Chondrocyte (in vitro differentiated cells): ENCODE measurements at regions not wholly inside any gene's neighbourhood (a gene's known extent, or its start where the extent isn't known, plus 50 kb on each side); places are given as distances from the start of the nearest gene placed in this dataset.

Experiments used
- DNase-seq: peaks from one replicate; pipeline ENCODE4 v3.0.0; 2021; ENCODE audit warnings: mixed read lengths, low spot score
- H3K27ac Mint-ChIP-seq: one replicate; pipeline ENCODE4 v1.8.0; 2021; ENCODE audit warnings: mild to moderate bottlenecking, moderate library complexity, mixed read lengths; ENCODE audit not compliant: unreplicated experiment
- H3K27me3 Mint-ChIP-seq: 2 replicates; pipeline ENCODE4 v1.8.0; 2021; ENCODE audit warnings: low read depth, mixed read lengths
- H3K36me3 Mint-ChIP-seq: 2 replicates; pipeline ENCODE4 v1.8.0; 2021; ENCODE audit warnings: low read depth, mixed read lengths
- H3K4me1 Mint-ChIP-seq: 2 replicates; pipeline ENCODE4 v1.8.0; 2021; ENCODE audit warnings: low read depth, mild to moderate bottlenecking, mixed read lengths
- H3K4me3 Mint-ChIP-seq: one replicate; pipeline ENCODE4 v1.8.0; 2021; ENCODE audit warnings: mild to moderate bottlenecking, moderate library complexity, mixed read lengths; ENCODE audit not compliant: unreplicated experiment
- H3K9me3 Mint-ChIP-seq: 2 replicates; pipeline ENCODE4 v1.8.0; 2021; ENCODE audit warnings: low read depth, mixed read lengths
- TF ChIP-seq, protein P1 (sequence below): fragments of 200-600 bp; sonication (generic); IDR thresholded peaks from 2 replicates; pipeline ENCODE4 v1.5.0; 2021; ENCODE audit warnings: antibody characterized with exemption, mild to moderate bottlenecking, moderate library complexity

DNA sequence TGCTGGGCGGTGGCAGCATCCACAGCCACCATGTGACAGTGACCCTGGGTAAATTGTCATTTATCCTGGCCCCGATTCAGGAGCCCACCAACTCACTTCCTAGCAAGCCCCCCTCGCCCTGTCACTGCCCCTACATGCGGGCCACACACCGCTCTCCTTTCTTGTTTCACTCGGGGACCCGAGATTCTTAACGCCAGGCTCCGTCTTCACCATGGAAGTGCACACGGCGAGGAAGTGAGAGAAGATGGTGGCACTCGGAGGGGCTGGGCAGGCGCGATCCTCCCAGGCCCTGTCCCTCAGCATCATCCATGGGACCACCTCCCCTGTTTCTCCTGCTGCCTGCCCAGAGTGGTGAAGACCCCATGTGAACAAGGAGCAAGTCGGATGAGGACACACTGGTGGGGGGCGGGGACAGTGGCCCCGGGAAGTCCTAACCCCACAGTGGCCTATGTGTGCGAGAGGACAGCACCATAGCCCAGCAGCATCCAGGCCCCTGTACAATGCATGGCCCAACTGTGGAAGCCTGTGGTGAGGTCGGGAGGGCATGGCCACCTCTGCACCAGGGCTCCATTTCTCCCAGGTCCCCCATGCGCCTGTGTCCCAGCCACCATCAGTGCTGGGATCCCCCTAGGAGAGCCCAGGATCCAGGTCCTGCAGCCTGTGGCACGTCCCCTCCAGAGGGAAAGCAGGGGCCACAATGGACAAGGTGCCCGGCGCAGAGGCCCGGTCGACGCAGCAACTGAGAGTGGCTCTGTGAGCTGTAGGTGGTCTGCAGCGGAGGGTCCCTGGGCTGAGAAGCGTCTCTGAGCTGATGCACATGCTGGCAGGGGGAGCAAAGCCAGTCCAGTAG is 262.8 kb downstream of the BRD1 start:
- Mint-ChIP-seq H3K4me1 (no peaks in the 10 kb centered on the region), H3K9me3 (no peaks in the 10 kb centered on the region), H3K36me3 (no peaks in the 10 kb centered on the region), H3K27ac (no peak overlapping the region), H3K4me3 (no peak overlapping the region), H3K27me3 (peaks cover 4% of the 10 kb centered on the region)
- TF ChIP-seq, protein P1, sequence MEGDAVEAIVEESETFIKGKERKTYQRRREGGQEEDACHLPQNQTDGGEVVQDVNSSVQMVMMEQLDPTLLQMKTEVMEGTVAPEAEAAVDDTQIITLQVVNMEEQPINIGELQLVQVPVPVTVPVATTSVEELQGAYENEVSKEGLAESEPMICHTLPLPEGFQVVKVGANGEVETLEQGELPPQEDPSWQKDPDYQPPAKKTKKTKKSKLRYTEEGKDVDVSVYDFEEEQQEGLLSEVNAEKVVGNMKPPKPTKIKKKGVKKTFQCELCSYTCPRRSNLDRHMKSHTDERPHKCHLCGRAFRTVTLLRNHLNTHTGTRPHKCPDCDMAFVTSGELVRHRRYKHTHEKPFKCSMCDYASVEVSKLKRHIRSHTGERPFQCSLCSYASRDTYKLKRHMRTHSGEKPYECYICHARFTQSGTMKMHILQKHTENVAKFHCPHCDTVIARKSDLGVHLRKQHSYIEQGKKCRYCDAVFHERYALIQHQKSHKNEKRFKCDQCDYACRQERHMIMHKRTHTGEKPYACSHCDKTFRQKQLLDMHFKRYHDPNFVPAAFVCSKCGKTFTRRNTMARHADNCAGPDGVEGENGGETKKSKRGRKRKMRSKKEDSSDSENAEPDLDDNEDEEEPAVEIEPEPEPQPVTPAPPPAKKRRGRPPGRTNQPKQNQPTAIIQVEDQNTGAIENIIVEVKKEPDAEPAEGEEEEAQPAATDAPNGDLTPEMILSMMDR: no peak
- peak; percentile 74 for DNase-seq

DNA sequence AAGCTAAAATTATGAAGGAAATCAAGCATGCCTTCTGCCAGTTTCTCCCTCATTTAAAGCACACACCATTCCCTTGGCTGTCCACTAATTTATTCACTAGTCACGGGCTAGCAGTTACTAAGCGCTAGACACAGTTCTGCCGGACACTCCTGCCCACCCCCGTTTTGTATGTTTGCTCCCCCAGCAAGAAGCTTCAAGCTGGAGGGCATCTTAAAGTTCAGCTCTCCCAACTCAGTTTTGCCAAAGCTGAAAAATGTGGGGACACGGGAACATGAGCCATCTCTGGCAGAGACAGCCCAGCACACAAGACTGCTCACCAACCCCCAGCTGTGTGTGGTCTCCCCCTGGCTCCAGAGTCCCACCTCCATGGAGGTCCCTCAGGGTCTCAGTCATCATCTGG is 263.6 kb downstream of the BRD1 start:
- TF ChIP-seq, protein P1: no peak
- Mint-ChIP-seq H3K4me1 (no peaks in the 10 kb centered on the region), H3K9me3 (no peaks in the 10 kb centered on the region), H3K36me3 (no peaks in the 10 kb centered on the region), H3K27me3 (peaks cover 4% of the 10 kb centered on the region), H3K4me3 (no peak overlapping the region), H3K27ac (no peak overlapping the region)
- DNase-seq: no peak

DNA sequence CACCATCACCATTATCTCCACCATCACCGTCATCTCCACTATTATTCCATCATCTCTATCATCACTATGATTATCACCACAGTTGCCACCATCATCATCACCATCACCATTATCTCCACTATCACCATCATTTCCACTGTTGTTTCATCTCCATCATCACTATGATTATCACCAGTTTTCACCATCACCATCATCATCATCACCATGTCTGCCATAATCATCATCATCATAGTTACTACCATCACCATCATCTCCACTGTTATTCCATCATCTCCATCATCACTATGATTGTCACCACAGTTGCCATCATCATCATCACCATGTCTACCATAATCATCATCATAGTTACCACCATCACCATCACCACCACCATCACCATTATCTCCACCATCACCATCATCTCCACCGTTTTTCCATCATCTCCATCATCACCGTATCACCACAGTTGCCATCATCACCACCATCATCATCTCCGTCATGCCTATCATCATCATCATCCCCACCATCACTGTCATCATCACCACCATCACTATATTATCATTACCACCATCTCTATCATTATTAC is 264.9 kb downstream of the BRD1 start:
- TF ChIP-seq, protein P1: no peak
- H3K36me3 Mint-ChIP-seq: no peaks in the 10 kb centered on the region

DNA sequence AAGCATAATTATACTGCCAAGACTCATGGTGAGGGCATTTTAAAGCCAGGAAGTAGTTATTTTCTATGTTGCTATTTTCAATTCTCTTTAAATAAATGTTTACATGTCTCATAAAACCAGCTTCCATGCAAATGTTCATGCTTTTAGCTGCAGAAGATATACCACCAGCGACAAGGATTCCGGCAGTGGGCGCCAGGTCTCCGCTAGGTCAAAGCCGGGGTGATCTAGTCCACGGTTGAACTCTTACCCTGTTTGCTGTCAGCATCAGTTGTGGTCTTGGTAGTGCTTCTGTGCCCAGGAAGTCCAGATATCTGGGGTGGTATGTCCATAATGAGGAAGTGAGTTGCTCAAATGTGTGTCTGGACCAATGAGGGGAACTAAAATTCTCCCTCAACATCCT is 265.7 kb downstream of the BRD1 start:
- no peak for DNase-seq
- peaks cover 8% of the 10 kb centered on the region for H3K9me3 Mint-ChIP-seq
- H3K36me3 Mint-ChIP-seq: no peaks in the 10 kb centered on the region
- no peak overlapping the region for H3K4me3 Mint-ChIP-seq
- no peak overlapping the region for H3K27ac Mint-ChIP-seq
- no peaks in the 10 kb centered on the region for H3K4me1 Mint-ChIP-seq
- TF ChIP-seq, protein P1: no peak
- H3K27me3 Mint-ChIP-seq: peaks cover 4% of the 10 kb centered on the region

More for the DNA sequence above, 264.9 kb downstream of the BRD1 start:
- Mint-ChIP-seq H3K4me3 (no peak overlapping the region), H3K9me3 (peaks cover 4% of the 10 kb centered on the region), H3K4me1 (no peaks in the 10 kb centered on the region), H3K27ac (no peak overlapping the region), H3K27me3 (peaks cover 4% of the 10 kb centered on the region)
- DNase-seq: no peak

DNA sequence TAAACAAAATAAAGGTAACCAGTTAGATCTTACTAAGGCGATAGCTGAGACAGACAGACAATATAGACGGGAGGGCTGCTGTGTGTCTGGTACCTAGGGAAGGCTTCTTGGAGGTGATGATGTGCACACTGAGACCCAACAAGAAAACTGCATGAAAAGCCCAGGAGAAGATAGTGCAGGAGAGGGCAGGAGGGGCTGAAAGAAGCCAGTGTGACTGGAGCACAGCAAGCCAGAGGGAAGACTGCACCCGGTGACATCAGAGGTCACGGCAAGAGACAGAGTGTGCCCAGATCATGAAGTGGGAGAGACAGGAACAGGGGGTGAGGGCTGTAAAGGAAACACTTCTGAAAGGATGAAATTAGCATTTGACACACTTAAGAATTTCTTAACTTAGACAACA is 266.3 kb downstream of the BRD1 start:
- no peak overlapping the region for H3K4me3 Mint-ChIP-seq
- no peak overlapping the region for H3K27ac Mint-ChIP-seq
- no peaks in the 10 kb centered on the region for H3K36me3 Mint-ChIP-seq
- TF ChIP-seq, protein P1: no peak
- peaks cover 4% of the 10 kb centered on the region for H3K27me3 Mint-ChIP-seq
- peaks cover 10% of the 10 kb centered on the region for H3K9me3 Mint-ChIP-seq
- no peak for DNase-seq
- H3K4me1 Mint-ChIP-seq: no peaks in the 10 kb centered on the region
